ENCODE measurements at regions not wholly inside any gene's neighbourhood (a gene's known extent, or its start where the extent isn't known, plus 50 kb on each side); places are given as distances from the start of the nearest gene placed in this dataset.

DNA sequence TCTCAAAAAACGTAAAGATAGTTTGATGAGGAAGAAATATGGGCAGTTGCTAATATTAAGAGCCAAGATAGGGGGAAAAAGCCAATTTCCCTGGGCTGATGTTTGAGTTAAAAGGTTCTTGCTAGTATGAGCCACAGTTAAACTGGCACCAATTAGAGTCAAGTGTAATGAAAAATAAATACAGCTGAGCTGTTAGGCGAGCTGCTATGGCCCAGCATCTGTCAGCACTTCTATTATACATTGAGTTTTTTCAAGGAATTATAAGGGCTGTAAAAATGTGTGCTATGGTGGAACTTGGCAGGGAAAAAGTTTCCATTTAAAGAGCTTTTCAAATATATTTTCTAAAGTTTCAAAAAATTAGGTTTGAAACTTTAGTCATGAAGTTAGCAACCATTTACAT, 279.6 kb downstream of the CYRIA start:
- TF ChIP-seq FOXM1 (IDR thresholded peaks at IDR 0.05; ENCODE audit: borderline replicate concordance) (no peak), SUZ12 (IDR thresholded peaks at IDR 0.05) (no peak), FOXA1 (IDR thresholded peaks at IDR 0.05) (no peak), LEF1 (IDR thresholded peaks at IDR 0.05; ENCODE audit: borderline replicate concordance) (no peak), BHLHE40 (IDR thresholded peaks at IDR 0.05; ENCODE audit: borderline replicate concordance) (no peak), SP1 (IDR thresholded peaks at IDR 0.05) (no peak), FOXK2 (IDR thresholded peaks at IDR 0.05) (no peak), L3MBTL2 (conservative IDR thresholded peaks at IDR 0.05) (no peak), TARDBP (IDR thresholded peaks at IDR 0.05) (no peak), HDGF (IDR thresholded peaks at IDR 0.05; ENCODE audit: borderline replicate concordance) (no peak)
